Cardiac septum (tissue), 1 donor: ENCODE measurements at regions not wholly inside any gene's neighbourhood (a gene's known extent, or its start where the extent isn't known, plus 50 kb on each side); places are given as distances from the start of the nearest gene placed in this dataset.
"Not testable (repeated sequence)": the region's sequence is repeated elsewhere in the genome, so short reads cannot be mapped to it uniquely, and the experiment has no call there.

Source experiments
- DNase-seq: peaks from one replicate; pipeline ENCODE4 v3.0.0-alpha.2; 2020; ENCODE audit warnings: low spot score
- intact Hi-C: fragments of 100-400 bp; cut with DNase I; formaldehyde crosslinking; loops from one replicate; pipeline ENCODE4 v1.14.0; 2022
- donor health status: DM: no; HTN: no; CAD: no.

DNA sequence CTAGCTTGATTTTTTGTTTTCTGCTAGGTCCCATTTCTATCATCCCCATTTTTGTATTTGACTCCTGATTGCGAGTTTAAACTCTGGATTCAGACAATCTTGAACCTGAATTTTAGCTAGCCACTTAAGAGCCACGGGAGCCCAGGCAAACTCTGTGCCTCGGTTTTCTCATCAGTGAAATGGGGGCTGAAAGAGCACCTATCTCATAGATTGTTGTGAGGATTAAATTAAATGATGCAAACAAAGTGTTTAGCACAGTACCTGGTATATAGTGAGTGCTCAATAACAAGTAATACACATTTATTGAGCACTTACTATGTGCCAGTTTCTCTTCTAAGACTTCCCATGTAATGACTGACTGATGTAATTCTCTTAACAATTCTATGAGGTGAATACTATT, 158.1 kb upstream of the POU3F1 start:
- DNase-seq = no peak
- intact Hi-C loops = no loop called here

DNA sequence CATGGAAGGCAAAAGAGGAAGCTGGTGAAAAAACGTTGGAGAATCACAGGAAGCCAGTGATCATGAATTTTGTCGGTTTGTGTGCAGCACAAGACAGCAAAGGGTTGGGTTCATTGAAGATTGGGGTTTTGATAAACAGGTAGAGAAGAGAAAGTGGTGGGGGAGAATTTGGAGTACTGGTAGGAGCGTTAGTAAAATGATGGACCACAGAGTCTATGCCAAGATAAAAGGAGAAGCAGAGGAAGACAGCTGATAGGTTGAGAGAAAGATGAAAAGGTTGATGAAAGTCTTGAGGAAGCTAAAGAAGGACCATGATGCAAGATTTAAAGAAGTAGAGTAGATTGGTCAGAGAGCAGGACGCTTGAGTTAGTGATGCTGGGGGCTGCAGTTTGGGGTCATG, 156.8 kb upstream of the POU3F1 start:
- intact Hi-C loops = no loop called here
- no peak for DNase-seq

DNA sequence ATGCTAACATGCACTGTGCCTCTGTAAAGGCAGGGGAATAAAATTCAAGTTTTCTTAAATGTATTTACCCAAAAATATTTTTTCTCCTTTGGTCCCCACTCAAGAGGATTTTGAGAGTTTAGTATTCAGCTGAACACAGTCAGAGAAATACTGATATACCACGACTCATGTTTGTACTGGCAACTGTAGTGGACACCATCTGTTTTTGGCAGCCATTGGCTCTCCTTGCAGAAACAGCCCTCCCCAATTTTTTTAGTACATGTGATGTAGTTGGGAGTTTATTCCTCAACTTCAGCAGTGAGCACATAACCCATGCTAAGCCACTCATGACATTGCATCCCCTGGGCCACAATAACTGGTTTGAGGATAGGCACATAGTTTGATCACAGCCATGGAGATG, 154.8 kb upstream of the POU3F1 start:
- intact Hi-C loops = no loop called here
- DNase-seq = no peak

DNA sequence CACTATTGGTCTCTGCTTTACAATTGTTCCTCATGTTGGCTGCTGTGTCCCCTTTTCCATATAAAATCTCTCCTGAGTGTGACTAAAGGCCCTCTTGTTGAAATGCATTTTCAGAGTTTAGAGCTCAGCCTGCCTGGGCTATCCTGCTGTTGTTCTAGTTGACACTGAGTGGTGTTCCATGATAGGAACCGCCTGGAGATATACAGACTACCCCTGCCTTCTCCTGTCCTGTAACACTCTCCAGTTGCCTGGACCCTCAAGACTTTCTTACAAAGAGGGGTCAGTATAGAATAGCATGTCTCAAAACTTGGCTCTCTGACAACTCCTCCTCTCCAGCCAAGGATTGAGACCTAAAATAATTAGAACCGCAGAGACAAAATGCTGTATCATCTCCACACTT, 152.0 kb upstream of the POU3F1 start:
- DNase-seq = no peak
- intact Hi-C loops = no loop called here

DNA sequence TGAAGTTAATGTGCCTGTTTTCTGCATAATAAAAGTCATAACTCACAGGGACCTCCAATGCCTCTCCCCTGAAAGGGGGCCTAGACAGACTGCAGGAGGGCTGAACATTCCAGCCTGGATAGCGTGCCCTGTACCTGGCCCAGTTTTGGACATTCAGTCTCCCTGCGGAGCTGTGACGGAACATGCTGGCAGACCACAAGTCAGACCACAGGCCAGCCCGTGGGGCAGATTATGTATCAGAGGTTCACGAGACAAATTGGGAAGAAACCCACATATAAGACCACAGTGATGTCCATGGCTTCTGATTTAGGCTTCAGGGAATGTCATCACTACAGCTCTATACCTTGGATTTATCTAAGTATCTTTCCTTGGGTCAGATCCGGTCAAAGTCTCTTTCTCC, 151.5 kb upstream of the POU3F1 start:
- intact Hi-C loops = no loop called here
- DNase-seq = peak; percentile 7

DNA sequence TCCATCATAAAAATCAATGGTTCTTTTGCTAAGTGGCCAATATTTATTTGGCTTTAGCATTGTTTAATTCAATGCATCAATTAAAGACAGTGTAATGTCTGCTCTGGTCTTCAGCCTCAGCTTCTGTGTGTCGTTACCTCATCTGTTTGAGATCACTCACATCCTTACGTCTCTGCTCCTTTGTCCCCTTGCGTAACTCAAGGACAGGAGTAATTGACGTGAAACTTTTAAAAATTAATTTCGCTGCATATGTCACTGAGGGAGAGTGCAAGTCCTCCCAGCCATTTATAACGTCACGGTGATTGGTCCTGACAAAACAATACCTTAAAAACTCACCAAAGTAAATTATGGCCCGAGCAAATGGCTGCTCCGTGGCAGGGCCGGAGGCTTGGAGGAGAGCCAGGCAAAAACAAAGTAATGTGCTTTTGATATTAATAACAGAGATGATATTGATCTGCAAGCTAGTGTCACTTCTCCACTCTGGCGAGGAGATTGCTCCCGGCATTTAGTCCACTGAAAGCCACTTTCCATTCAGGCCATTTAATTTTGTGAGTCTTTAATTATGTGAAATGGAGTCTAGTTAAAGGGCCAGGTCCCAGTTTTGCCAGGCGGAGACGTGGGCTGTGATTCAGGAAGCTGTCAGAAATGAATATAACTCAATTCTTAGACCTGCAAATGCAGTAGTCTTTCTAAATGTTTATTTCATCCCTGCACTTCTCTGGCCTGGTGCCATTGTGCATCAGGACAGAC, 150.9 kb upstream of the POU3F1 start:
- intact Hi-C loops = no loop called here
- DNase-seq = no peak

DNA sequence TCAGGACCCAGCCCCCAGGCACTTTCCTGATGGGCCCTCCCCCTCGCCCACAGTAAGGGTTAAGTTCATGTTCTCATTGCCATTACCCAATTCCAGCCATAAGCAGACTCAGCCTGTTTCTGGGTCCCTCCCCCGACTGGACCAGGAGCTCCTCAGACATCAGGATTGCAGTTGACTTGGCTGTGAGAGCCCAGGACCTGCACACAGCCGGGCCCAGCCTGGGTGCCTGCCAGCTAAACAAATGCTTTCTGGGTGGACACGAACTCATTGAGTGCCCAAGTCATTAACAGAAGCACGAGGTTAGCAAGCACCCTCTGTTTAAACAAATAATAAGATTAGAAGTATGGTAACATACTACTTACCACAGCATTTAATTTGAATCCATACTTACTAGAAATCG, 147.9 kb upstream of the POU3F1 start:
- DNase-seq = no peak
- intact Hi-C loops = no loop called here

DNA sequence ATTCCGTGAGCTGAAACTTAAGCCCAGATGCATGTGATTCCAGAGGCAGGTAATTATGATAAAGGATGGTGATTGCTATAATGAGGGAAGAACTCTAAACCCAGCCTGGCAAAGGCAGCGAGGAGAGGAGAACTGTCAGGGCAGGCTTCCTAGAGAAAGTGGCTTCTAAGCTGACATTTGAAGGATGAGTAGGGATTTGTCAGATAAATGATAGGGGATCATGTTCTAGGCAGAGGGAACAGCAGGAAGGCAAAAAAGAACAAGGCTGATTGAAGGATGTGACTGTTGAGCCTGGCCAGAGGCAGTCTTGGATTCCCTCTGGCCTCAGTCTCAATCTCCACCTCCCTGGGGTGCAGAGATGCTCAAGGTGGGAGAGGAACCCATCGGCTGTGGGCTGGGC, 146.4 kb upstream of the POU3F1 start:
- DNase-seq = no peak
- intact Hi-C loops = no loop called here

DNA sequence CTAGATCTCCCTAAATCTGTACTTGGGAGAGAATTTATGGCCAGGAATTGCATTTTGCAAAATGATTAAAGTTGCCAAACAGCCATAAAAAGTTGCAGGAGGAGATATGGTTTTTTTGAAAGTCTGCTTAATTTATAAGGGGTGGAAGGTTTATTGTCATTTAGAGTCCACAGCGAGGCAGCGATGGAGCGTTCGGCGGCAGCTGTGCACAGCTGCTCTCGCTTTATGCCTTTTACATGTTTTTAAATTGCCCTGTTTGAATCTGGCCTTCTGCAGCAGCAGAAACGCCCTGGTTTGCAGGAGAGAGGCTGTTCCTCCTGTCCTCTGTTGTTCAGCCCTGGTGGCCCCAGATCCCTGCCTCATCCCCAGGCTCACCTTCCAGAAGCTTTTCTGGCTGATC, 144.9 kb upstream of the POU3F1 start:
- intact Hi-C loops = no loop called here

DNA sequence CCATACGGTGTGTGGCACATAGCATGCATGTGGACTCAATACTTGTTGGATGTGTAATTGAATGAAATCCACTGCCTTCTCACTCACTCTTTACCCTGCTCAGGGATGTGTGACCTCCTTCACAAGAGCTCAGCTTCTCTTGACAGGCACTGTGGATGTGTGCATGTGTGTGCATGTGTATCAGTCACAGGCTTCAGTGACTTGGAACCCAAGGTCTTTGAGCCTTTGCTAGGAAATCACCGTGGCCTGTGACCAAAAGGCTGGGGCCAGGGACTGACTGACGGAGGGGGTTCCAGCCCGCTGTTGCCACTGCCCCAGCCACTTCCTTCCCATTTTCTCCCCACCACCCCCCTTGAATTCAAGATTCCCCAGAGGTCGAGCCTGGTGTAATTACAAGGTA, 144.4 kb upstream of the POU3F1 start:
- no peak for DNase-seq
- intact Hi-C loops = no loop called here

More for the DNA sequence above, 144.9 kb upstream of the POU3F1 start:
- DNase-seq = no peak

DNA sequence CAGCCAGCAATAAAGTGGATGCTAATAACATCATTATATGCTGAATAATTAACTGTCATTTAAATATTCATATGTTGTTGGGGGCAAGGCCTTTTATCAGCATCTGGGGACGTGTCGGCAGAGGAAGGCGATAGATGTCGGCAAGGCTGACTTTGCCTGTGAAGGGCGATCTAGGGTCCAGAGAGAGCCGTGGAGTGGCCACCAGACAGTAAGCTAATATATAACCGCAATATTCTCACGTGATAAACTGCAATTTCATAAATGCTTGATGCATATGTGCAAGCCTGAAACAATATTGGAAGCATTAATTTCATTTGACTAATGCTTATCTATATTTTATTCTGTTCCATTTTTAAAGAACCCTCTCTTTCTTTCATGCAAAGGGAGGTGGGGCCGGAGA, 141.0 kb upstream of the POU3F1 start:
- intact Hi-C loops = no loop called here
- DNase-seq = no peak

DNA sequence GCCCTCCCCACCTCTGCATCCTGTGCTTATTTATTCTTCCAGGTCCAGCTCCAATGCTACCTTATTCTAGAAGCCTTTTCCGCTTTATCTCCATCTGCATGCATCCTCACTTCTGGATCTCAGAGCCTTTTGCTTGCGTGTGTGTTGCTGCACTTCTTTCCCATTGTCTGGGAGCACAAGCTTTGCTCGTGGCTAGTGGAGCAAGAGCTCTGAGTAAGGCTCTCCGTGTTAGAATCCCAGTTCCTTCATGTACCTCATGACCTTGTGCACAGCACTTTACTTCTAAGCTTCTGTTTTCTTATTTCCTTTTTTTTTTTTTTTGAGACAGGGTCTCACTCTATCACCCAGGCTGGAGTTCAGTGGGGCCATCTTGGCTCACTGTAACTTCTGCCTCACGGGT, 140.0 kb upstream of the POU3F1 start:
- DNase-seq = no peak
- intact Hi-C loops = no loop called here

DNA sequence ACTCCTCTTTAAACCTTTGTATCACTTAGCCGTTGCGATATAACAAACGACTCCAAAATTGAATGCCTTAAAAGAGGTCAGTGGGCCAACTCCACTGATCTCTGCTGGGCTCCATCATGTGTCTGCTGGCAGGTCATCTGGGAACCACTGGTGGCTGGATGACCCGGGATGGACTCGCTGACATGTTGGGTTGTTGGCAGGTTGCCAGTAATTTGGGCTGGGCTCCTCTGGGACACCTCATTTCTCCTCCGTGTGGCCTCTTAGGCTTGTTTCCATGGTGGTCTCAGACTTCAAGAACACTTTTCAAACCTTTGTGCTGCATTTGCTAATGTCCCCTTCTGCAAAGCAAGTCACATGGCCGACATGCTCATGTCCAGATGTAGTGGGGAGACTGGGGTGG, 139.3 kb upstream of the POU3F1 start:
- DNase-seq = peak; percentile 49
- intact Hi-C loops = no loop called here

DNA sequence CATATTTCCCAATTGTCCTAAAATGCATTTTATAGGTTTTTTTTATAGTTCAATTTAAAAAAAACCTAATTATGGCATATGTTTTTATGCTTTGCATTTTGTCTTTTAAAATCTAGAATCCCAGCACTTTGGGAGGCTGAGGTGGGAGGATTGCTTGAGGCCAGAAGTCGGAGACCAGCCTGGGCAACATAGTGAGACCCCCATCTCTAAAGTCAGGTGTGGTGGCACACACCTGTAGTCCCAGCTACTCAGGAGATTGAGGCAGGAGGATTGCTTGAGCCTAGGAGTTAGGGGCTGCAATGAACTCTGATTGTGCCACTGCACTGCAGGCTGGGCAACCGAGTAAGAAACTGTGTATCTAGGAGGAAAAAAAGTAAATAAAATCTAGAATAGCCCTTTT, 137.2 kb upstream of the POU3F1 start:
- no peak for DNase-seq
- intact Hi-C loops = no loop called here

DNA sequence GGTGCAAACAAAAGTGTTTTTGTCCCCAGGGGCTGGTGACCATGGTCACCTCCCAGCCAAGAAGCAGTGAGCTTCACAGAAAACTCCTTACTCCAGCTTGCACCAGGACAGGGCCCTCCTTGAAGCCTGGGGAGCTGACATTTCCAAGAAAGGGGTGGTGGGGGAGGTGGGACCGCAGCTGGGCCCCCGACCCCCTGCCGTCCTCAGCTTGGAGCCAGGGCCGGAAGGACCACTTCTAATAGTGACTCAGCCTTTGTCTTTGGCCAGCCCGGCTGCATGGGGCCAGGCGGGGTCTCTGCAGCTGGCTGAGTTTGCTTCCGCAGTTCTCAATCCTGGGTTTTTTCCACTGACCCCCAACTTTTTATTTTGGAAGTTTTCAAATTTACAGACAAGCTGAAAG, 136.5 kb upstream of the POU3F1 start:
- intact Hi-C loops = no loop called here
- no peak for DNase-seq

DNA sequence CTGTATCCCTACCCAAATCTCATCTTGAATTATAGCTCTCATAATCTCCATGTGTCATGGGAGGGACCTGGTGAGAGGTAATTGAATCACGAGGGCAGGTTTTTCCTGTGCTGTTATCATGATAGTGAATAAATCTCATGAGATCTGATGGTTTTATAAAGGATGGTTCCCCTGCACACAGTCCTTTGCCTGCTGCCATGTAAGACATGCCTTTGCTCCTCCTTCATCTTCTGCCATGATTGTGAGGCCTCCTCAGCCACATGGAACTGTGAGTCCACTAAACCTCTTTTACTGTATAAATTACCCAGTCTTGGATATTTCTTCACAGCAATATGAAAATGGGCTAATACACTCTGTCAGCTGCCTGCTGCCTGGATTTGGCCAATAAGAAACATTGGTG, 133.8 kb upstream of the POU3F1 start:
- intact Hi-C loops = not testable (repeated sequence)

DNA sequence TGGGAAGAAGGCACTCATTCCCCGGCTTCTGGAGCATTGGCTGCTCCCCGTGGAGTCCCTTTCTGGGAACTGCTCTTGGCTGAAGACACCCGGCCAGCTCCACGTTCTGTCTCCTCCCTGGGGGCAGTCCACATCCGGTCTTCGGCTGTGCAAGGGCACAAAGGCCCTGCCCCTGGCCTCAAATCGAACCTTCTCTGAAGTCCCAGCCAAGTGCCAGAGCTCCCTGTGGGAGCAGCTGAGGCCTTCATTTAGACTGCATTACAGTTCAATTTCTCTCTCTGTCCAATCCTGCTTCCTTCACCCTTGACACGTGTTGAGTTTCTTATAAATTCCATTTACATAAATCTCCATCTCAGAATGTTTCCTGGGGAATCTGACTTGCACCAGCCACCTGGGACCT, 132.9 kb upstream of the POU3F1 start:
- no peak for DNase-seq
- intact Hi-C loops = no loop called here

More for the DNA sequence above, 133.8 kb upstream of the POU3F1 start:
- DNase-seq = not testable (repeated sequence)

DNA sequence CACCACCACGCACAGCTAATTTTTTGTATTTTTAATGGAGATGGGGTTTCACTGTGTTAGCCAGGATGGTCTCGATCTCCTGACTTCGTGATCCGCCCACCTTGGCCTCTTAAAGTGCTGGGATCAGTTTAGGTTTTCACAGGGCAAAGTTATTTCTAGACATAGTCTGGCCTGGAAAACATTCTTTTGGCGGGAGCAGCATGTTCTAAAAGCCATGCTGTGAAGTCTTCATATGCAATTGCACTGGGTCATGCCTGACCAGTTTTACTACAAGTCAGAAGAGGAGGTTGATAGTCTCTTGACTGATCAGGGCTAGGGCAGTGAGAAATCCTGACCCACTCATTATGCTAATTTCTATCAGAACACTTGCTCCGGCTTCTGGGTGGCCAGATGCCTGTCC, 131.6 kb upstream of the POU3F1 start:
- no peak for DNase-seq
- intact Hi-C loops = no loop called here

DNA sequence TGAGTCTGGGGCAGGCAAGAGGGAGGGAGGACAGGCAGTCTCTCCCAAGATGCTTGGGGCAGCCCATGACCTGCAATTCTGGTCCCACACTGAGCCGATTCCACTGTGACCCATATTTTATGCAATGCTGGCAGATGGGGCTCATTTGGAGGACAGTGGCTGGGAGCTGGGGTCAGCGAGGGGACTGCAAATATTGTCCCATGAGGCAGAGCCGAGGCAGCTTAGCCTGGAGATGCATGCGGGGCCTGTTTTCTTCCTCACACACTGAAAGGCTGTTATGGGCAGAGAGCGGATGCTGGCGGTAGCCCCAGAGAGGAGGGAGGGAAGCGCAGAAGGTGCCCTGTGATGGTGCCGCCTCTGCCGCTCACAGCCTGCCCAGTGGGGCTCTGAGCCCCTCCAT, 128.5 kb upstream of the POU3F1 start:
- intact Hi-C loops = no loop called here
- no peak for DNase-seq

DNA sequence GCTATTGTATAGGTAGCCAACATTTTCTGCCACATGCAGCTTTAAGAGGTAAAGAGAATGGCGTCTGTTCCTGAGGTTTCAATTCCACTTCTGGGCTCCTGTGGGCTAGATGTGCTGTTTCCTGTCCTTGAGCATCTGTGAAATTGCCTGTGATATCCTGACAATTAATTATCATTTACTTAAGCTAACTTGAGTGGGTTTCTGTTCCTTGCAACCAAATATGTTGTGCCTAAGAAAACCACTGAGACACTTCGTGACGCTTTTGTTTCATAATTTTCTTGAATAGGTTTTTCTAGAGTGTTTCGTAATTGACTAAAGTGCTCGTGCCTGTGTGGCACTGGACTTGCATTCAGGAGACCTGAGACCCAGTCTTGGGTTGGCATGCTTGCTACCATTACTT, 127.3 kb upstream of the POU3F1 start:
- intact Hi-C loops = no loop called here
- DNase-seq = no peak

DNA sequence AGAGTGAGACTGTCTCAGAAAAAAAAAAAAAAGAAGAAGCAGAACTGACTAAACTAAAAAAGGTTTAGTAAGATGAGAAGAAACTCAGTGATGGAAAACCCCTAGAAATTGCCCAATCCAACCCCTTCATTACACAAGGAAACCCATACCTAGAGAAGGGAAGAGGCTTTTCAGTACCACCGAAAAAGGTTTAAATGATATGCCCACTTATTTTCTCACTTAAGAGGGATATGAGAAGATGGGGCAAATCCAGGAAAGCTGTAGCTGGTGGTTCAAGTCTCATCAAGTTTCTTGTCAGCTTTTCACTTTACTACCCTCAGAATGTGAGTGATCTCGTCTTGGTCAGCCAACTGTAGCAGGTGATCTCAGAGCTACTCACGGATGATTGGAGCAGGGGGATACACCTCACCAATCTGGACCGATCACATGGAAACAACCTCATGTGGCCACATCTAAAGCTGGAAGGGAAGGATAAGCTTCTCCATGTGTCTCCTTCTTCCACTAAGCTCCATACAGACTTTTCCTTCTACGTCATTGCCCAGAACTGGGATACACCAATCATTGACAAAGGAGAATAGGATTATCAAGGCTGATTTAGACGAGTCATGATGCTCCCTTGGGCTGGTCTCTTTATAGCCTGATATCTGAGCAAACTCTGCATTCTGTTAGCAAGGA, 126.7 kb upstream of the POU3F1 start:
- intact Hi-C loops = no loop called here
- DNase-seq = no peak

DNA sequence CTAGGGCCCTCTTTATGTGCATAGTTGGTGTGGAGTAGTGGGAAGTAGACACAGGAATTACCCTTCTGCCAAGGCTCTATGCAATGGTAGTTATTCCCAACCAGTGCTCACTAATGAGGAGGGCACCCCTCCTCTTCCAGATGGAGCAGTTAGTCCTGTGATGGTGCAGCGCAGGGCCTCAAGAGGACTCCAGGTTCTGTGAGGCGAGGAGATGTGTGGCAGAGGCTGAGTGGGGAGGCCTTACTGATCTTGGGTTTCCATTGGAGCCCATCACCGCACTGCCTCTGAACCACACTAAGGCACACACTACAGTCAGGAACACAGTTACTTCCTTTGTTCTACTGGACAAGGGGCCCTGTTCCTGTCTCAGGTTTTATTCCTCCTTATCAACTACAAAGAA, 122.5 kb upstream of the POU3F1 start:
- intact Hi-C loops = no loop called here
- no peak for DNase-seq
